Colon (tissue), 2 donors: ENCODE measurements at regions not wholly inside any gene's neighbourhood (a gene's known extent, or its start where the extent isn't known, plus 50 kb on each side); places are given as distances from the start of the nearest gene placed in this dataset.

Source experiments
- FAIRE-seq: peaks from 2 replicates; lab custom pipeline; 2012; peaks lifted over from hg19 to GRCh38; lab: Jason Lieb, UNC
- donor health status: control.
- donor health status: control.

DNA sequence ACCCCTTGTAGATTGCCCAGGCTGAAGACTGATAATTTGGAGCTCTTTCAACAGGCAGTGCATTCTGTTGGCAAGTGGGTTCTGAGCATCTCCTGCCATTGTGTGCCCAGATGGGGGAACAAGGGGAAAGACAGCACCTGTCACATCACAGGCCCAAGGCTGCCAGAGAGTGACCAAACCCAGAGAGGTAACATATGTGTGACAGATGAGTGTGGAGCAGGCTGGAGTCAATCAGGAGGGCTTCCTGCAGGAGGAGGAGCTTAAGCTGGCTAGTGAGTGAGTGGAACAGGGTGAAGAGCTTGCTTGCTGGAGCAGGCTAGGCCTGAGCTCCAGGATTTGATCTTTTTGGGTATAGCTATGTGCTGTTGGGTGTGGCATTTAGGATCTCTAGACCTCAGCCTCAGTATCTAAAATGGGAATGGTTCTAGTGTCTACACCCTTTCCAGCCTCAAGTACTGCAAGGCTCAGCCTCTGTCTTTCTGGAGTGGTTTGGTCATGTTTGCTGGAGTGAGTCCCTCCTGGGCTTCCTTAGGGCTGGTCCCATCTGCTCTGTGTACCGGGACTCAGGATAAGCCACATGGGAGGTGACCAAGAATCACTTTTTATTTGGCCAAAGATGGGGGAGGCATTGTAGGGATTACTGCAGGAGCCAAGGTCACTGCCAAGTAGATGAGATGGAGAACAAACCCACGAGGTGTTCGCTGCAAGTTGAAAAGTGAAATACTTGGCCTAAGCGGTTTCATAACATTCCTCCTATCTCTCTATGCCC is 152.4 kb upstream of the TSHZ3 start:
- FAIRE-seq, result no peak

DNA sequence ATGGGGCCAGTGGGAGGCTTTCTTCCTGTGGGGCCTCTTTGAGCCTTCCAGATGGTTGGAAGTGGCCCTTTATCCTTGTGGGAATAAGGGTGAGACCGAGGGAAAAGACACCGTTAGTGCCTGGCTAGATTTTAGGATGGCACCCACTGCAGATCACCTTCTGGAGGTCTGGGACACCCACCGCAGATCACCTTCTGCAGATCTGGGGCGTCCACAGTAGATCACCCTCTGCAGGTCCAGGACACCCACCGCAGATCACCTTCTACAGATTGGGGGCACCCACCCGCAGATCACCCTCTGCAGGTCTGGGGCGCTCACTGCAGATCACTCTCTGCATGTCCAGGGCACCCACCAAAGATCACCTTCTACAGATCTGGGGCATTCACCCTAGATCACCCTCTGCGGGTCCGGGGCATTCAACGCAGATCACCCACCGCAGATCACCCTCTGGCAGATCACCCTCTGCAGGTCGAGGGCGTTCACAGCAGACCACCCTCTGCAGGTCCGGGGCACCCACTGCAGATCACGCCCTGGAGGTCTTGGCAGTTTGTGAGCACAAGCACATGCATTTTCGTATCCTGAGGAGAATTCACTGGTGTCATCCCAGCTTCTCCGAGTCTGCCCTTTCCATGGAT is 153.4 kb upstream of the TSHZ3 start:
- FAIRE-seq, result no peak

- FAIRE-seq, result no peak
Observed at GRCh38 chr19:31503211-31503610, 154.0 kb upstream of the TSHZ3 start.

DNA sequence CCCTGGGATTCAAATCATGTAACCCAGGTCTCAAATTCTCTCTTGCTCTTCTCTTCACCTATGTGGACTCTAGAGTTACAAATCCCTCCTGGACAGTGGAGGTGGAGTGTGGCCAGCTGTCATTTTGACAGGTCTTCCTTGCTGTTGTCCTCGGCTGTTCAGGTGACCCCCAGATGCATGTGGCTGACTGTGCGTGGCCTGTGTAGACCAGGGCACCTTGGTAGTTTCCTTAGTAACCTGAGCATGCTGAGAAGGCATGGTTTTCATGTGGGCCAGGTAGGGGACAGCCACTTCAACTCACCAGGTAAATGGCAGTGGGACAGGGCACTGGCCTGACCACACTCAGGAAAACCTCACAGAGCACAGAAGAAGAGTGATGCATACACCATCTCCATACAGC is 155.0 kb upstream of the TSHZ3 start:
- no peak for FAIRE-seq

DNA sequence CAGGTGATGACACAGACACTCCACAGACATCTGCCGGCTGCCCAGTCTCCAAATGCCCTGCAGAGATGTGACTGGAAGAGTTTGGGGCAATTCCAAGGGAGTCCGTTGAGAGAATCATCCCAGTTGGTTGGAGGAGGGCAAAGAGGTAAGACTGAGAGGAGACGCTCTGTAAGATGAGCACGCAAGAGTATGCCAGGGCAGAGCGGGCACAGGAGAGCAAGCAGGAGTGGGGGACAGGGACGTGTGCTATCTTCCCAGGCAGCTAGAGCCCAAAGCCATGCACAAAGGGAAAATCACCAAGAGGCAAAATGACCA is 156.3 kb upstream of the TSHZ3 start:
- FAIRE-seq, result no peak

GRCh38 chr19:31506102-31506501 is 156.9 kb upstream of the TSHZ3 start:
- no peak for FAIRE-seq

- no peak for FAIRE-seq
Observed at GRCh38 chr19:31510635-31511034, 161.4 kb upstream of the TSHZ3 start.

DNA sequence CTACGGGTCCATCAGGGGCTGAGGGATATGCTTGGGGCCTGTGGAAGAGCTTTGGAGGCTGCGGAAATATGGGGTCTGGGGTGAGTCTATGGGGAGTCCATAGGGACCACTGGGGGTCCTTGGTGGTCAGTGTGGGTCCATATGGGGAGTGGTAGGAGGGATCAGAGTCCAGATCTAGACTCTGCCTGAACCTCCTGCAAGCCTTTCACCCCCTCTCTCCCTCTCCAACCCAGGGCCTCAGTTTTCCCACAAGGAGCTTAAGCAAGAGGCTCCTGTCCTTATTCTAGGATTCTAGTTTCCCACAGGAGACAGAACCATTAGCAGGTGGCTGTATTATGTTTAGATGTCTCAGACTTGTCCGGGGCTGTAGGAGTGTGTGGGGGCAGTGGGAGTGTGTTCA is 161.9 kb upstream of the TSHZ3 start:
- FAIRE-seq, result no peak

DNA sequence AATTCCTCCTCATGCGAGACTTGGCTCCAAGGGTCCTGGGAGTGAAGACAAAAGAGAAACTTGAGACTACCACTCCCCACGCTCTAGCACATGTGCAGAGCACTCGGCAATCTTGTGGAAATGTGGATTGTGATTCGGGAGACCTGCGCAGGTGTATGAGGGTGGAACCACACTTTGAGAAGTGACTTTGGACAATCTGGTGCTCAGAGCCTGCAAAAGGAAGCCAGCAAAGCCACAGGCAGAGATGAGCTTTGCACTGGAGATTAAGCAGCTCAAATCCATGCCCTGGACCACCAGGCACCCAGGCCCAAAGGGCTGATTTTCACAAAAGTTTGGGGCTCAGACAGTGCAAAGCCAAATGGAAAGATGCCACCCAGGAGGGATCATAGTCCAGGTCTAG is 162.5 kb upstream of the TSHZ3 start:
- FAIRE-seq, result no peak

- no peak for FAIRE-seq
Observed at GRCh38 chr19:31512181-31512970, 163.1 kb upstream of the TSHZ3 start.

DNA sequence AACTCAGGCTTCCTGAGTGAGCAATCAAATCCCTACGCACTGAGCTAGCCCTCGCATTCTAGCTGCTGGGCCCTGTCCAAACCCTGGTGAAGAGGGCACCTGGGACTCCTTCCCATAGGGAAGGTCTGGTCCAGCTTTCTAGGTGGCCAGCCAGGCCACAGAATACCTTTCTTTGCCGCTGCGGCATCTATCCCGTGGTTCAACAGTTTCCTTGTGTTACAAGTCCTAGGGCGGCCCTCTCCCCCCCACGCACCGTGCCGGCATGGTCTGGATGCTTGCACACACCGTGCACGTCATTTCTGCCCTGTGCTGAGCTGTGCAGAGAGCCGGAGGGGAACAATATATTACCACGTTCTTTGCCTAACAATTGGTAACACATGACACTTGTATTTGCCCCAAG is 164.6 kb upstream of the TSHZ3 start:
- no peak for FAIRE-seq

DNA sequence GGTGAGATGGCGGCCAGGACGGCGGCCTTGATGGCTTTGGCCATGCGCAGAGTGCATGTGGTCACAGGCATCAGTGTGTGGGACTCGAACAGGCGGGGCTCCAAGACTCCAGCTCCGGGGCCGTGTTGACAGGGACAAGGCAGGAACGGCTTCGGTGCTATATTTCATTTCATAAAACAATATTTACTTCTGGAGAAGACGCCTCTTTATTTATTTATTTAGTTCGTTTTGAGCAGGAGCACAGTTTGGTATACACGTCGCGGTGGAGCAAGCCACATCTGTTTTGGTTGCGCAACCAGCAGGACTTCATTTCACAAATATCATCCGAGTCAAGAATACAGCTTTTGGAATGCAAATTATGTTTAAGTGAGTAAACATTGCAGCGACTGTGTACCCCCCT is 166.7 kb upstream of the TSHZ3 start:
- no peak for FAIRE-seq

DNA sequence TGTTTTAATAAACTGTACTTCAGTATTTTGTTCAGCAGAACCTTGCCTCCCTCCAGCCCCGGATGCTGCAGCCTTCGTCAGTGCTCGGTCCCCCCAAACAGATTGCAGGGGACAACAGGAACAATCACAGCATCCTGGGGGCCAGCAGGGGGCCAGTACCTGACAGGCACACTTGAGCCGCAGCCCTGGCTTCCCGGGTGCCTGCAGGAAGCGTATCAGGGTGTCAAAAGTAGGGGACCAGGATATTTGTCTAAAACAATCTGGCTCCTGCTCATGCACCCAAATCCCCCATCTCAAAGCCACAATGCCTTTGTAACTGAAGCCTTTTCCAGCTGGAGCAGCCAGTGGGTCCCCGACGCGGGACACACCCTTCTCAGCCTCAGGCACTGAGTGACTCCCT is 167.5 kb upstream of the TSHZ3 start:
- FAIRE-seq, result no peak

DNA sequence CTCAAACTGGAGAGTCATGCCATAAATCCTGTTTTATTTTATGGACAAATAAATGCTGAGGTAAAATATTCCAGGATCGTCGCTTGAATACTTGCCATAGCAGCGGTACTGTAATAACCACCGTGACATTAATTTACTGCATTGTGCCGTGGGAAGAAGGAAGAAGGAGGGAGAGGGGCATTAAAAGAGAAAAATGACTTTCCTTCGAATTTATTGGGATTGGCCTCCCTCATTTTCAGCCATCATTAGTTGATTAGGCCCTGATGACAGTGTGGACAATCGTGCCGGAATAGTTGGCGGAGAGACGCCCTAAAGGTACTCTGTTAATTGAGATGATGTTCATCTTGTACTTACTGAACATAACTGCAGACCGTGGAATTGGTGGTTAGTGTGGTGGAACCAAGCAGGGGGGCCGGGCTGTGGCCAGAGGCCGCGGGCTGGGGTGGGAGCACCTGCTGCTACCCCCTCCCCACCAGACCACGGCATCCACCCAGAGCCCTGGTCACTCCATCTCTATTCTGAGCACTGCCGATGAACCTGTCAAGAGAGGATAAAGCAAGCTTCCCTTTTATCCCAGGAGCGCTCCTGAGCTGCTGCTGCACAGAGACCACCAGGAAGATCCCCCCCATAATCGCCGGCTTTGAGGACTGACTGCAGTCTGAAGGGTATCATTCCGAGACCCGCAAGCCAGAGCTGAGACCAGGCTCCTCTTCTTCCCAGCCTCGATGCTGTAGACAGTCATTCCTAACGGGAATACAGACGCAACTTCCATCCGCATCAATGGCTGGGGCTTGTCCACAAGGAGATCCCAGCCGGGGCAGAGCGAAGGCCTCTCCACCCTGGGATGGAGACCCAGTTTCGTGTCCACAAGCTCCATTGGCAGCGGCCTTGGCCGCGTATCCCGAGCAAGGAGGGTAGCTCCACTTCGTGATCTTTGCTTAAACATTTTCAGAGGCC is 168.3 kb upstream of the TSHZ3 start:
- no peak for FAIRE-seq

- no peak for FAIRE-seq
Observed at GRCh38 chr19:31518216-31519020, 169.2 kb upstream of the TSHZ3 start.

DNA sequence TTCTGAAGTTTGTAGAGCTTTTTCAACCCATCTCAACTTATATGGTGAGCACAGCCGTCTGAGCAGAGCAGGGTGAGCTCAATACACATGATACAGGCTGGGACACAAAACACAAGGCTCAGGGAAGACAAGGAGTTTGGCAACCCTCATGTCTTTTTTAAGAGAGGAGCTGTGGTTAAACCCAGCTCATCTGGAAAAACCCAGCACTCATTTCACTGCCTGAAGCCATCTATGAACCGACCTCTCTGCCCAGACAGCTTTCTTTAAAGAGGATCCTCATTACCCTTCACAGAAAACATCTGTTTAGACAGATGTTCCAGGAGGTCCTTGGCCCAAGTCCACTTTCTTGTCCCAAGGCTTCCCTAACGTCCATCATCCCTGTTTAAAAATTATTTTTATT is 170.0 kb upstream of the TSHZ3 start:
- no peak for FAIRE-seq

- no peak for FAIRE-seq
Observed at GRCh38 chr19:31519908-31520307, 170.7 kb upstream of the TSHZ3 start.

DNA sequence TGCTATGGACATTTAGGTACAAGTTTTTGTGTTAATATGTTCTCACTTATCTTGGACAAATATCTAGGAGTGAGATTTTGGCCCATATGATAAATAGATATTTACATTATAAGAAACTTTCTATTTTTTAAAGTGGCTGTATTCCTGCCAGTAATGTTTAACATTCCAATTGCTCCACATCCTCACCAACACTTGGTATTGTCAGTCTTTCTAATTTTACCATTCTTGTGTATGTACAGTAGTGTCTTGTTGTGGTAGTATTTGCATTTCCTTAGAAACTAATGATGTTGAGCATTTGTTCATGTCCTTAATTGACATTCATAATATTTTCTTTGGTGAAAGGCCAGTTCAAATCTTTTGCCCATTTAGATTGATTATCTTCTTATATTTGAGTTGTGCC is 171.4 kb upstream of the TSHZ3 start:
- no peak for FAIRE-seq

DNA sequence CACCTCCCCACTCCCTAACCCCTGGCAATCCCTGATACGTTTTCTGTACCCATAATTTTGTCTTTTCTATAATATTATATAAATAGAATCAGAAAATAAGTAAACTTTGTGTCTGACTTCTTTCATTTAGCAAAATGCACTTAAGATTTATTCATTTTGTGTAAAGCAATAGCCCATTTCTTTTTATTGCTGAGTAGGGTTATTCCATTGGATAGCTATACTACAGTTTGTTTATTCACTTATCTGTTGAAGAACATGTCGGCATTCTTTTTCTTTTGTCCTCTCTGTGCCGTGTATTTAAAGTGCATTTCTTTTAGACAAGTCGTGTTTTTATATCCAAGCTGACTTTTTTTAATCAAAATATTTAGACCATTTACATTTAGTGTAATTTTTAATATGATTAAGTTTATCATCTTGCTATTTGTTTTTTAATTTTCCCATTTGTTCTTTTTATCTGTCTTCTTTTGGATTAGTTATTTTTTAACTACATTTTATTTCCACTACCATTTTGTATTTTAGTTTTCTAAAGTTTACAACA is 176.4 kb upstream of the TSHZ3 start:
- peak; percentile 55 for FAIRE-seq

DNA sequence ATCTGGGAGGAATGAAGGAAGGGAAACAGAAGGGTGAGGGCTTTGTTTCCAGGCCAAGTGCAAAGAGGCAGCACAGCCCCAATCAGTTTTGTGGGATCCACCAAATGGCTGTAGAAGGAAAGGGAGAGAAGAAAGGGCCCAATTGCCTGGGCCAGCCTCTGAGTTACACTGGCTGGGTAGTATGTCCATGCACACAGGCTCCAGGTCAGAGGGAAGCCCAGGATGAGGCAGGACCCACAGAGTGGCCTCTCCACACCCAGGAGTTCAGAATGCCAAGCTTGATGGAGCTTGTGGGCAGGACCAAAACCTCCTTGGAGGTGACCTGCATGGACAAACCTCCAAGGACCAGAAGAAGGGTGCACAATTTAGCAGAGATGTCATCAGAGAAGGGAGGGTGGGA is 178.2 kb upstream of the TSHZ3 start:
- FAIRE-seq, result no peak

- no peak for FAIRE-seq
Observed at GRCh38 chr19:31528261-31528660, 179.0 kb upstream of the TSHZ3 start.
